Prostate gland (tissue), 2 donors: ENCODE measurements at regions not wholly inside any gene's neighbourhood (a gene's known extent, or its start where the extent isn't known, plus 50 kb on each side); places are given as distances from the start of the nearest gene placed in this dataset.

Experiments used
- CTCF ChIP-seq, 4 experiments: fragments of 200-600 bp in 2 of 4; fragments of 450-650 bp in 2 of 4; sonication (generic) in 2 of 4; IDR thresholded peaks; 1 replicate in 3 of 4; 2 replicates in 1 of 4; pipeline ENCODE4 v1.5.1; 2016 to 2019; ENCODE audit warnings: antibody characterized with exemption in 4 of 4, mild to moderate bottlenecking in 2 of 4, moderate library complexity in 2 of 4
- POLR2AphosphoS5 ChIP-seq: sonication (generic); formaldehyde crosslinking; IDR thresholded peaks from one replicate; pipeline ENCODE4 v1.6.1; 2017; ENCODE audit warnings: antibody characterized with exemption

GRCh38 chr17:63150994-63151464 is 185.0 kb downstream of the TANC2 start:
- TF ChIP-seq CTCF (IDR thresholded peaks at IDR 0.05) = no peak
- no peak for TF ChIP-seq POLR2AphosphoS5
